ENCODE measurements at regions not wholly inside any gene's neighbourhood (a gene's known extent, or its start where the extent isn't known, plus 50 kb on each side); places are given as distances from the start of the nearest gene placed in this dataset.

GRCh38 chr5:98360548-98360947, 412.9 kb upstream of the RGMB start:
- Histone ChIP-seq H3K27ac (ENCODE audit: low read length) (no peak overlapping the region), H3K4me1 (ENCODE audit: control insufficient read depth, insufficient read depth, low read length) (no peaks in the 10 kb centered on the region), H3K4me3 (ENCODE audit: low read depth in 2 of 2, low read length in 2 of 2) (no peak overlapping the region), H3K36me3 (ENCODE audit: control insufficient read depth, insufficient read depth, low read length) (no peaks in the 10 kb centered on the region), H3K9me3 (ENCODE audit: control insufficient read depth, insufficient read depth, low read depth, low read length) (no peaks in the 10 kb centered on the region; the same call in 1 of the 2 replicates), H3K27me3 (ENCODE audit: control insufficient read depth, insufficient read depth, low read length) (no peaks in the 10 kb centered on the region)
- BruUV-seq (replicated peaks): no TSS peak
- DNase-seq (ENCODE audit: low read depth, low spot score) (no peak), ATAC-seq (no peak)
- intact Hi-C loops (cut with micrococcal nuclease; ENCODE audit: unreplicated experiment): no loop called here
- in situ Hi-C loops (cut with HindIII; ENCODE audit: low pct_unique_long_range_greater_than_20kb, low sequenced_read_pairs): no loop called here
- TF ChIP-seq POLR2AphosphoS5 (IDR thresholded peaks at IDR 0.05; ENCODE audit: low read depth, low read length): no peak
- no peak for TF ChIP-seq SIN3A (IDR thresholded peaks at IDR 0.05; ENCODE audit: borderline replicate concordance, insufficient read depth, low read depth, low read length)
- no peak for TF ChIP-seq TCF7L2 (IDR thresholded peaks at IDR 0.05; ENCODE audit: low read depth, low read length)
- no peak for TF ChIP-seq CTCF (IDR thresholded peaks at IDR 0.05)
- no peak for TF ChIP-seq REST (IDR thresholded peaks at IDR 0.05; ENCODE audit: insufficient read depth in 1 of 2, low read depth in 2 of 2, low read length in 1 of 2)
- CTCF ChIA-PET: no interaction called here
- POLR2A ChIA-PET: no interaction called here

GRCh38 chr5:98363157-98363556, 410.3 kb upstream of the RGMB start:
- no TSS peak for BruUV-seq (replicated peaks)
- ChIA-PET CTCF (no interaction called here), POLR2A (no interaction called here)
- intact Hi-C loops (cut with micrococcal nuclease; ENCODE audit: unreplicated experiment) (no loop called here), in situ Hi-C loops (cut with HindIII; ENCODE audit: low pct_unique_long_range_greater_than_20kb, low sequenced_read_pairs) (no loop called here)
- Histone ChIP-seq H3K27ac (ENCODE audit: low read length) (no peak overlapping the region), H3K9me3 (ENCODE audit: control insufficient read depth, insufficient read depth, low read depth, low read length) (no peaks in the 10 kb centered on the region; the same call in 1 of the 2 replicates), H3K4me1 (ENCODE audit: control insufficient read depth, insufficient read depth, low read length) (no peaks in the 10 kb centered on the region), H3K27me3 (ENCODE audit: control insufficient read depth, insufficient read depth, low read length) (no peaks in the 10 kb centered on the region), H3K4me3 (ENCODE audit: low read depth in 2 of 2, low read length in 2 of 2) (no peak overlapping the region), H3K36me3 (ENCODE audit: control insufficient read depth, insufficient read depth, low read length) (no peaks in the 10 kb centered on the region)
- DNase-seq (ENCODE audit: low read depth, low spot score) (no peak), ATAC-seq (no peak)
- no peak for TF ChIP-seq POLR2AphosphoS5 (IDR thresholded peaks at IDR 0.05; ENCODE audit: low read depth, low read length)
- no peak for TF ChIP-seq TCF7L2 (IDR thresholded peaks at IDR 0.05; ENCODE audit: low read depth, low read length)
- no peak for TF ChIP-seq REST (IDR thresholded peaks at IDR 0.05; ENCODE audit: insufficient read depth in 1 of 2, low read depth in 2 of 2, low read length in 1 of 2)
- TF ChIP-seq SIN3A (IDR thresholded peaks at IDR 0.05; ENCODE audit: borderline replicate concordance, insufficient read depth, low read depth, low read length): no peak
- no peak for TF ChIP-seq CTCF (IDR thresholded peaks at IDR 0.05)
